SK-N-SH treated with all-trans-retinoic acid at 6 μM for 48 hours (cell line): ENCODE measurements at regions not wholly inside any gene's neighbourhood (a gene's known extent, or its start where the extent isn't known, plus 50 kb on each side); places are given as distances from the start of the nearest gene placed in this dataset.

Experiments used
- ATAC-seq: fragments of 200-7000 bp; cut with Tn5 transposase; 3 replicates; pipeline ENCODE4 v1.9.1; 2020; ENCODE audit warnings: mild to moderate bottlenecking, moderate library complexity
- ARNTL ChIP-seq: fragments of 450-650 bp; formaldehyde crosslinking; IDR thresholded peaks from 2 replicates; pipeline ENCODE4 v1.5.0; 2020; ENCODE audit warnings: low read depth, mild to moderate bottlenecking, moderate library complexity, borderline replicate concordance
- BACH2 ChIP-seq: fragments of 250-450 bp; sonication (Bioruptor Pico); IDR thresholded peaks from 2 replicates; pipeline ENCODE4 v1.9.0; 2021; ENCODE audit warnings: mild to moderate bottlenecking, borderline replicate concordance
- CSDC2 ChIP-seq: fragments of 250-450 bp; sonication (Bioruptor Pico); IDR thresholded peaks from 2 replicates; pipeline ENCODE4 v1.5.0; 2020; ENCODE audit warnings: mild to moderate bottlenecking, moderate library complexity
- GLIS3 ChIP-seq: fragments of 250-450 bp; sonication (Bioruptor Pico); IDR thresholded peaks from 2 replicates; pipeline ENCODE4 v1.5.0; 2020; ENCODE audit warnings: mild to moderate bottlenecking, moderate library complexity
- OSR1 ChIP-seq: fragments of 250-450 bp; sonication (Bioruptor Pico); IDR thresholded peaks from 2 replicates; pipeline ENCODE4 v1.8.0; 2022; ENCODE audit warnings: moderate library complexity, mild to moderate bottlenecking, inconsistent platforms
- PPARA ChIP-seq: fragments of 250-450 bp; sonication (Bioruptor Pico); IDR thresholded peaks from 2 replicates; pipeline ENCODE4 v1.5.0; 2020; ENCODE audit warnings: mild to moderate bottlenecking, borderline replicate concordance
- RARB ChIP-seq: fragments of 250-450 bp; sonication (Bioruptor Pico); IDR thresholded peaks from 2 replicates; pipeline ENCODE4 v1.8.0; 2021; ENCODE audit warnings: mild to moderate bottlenecking, moderate library complexity
- SNAI2 ChIP-seq: fragments of 250-450 bp; sonication (Bioruptor Pico); IDR thresholded peaks from 2 replicates; pipeline ENCODE4 v1.5.0; 2020; ENCODE audit warnings: mild to moderate bottlenecking, moderate library complexity
- TCF4 ChIP-seq: fragments of 250-450 bp; sonication (Bioruptor Pico); IDR thresholded peaks from 2 replicates; pipeline ENCODE4 v1.8.0; 2021; ENCODE audit warnings: mild to moderate bottlenecking, moderate library complexity, borderline replicate concordance
- TOX ChIP-seq: fragments of 250-450 bp; sonication (Bioruptor Pico); IDR thresholded peaks from 2 replicates; pipeline ENCODE4 v1.8.0; 2021; ENCODE audit warnings: mild to moderate bottlenecking, moderate library complexity, borderline replicate concordance
- ZC3H10 ChIP-seq: fragments of 250-450 bp; sonication (Bioruptor Pico); IDR thresholded peaks from 2 replicates; pipeline ENCODE4 v1.5.1; 2021; ENCODE audit warnings: mild to moderate bottlenecking, moderate library complexity
- ZFP3 ChIP-seq: fragments of 250-450 bp; sonication (Bioruptor Pico); IDR thresholded peaks from 2 replicates; pipeline ENCODE4 v1.5.0; 2020; ENCODE audit warnings: mild to moderate bottlenecking, moderate library complexity
- ZFP30 ChIP-seq: fragments of 450-650 bp; formaldehyde crosslinking; IDR thresholded peaks from 2 replicates; pipeline ENCODE4 v1.5.0; 2022; ENCODE audit warnings: mild to moderate bottlenecking, moderate library complexity
- ZNF8 ChIP-seq: fragments of 450-650 bp; formaldehyde crosslinking; IDR thresholded peaks from 2 replicates; pipeline ENCODE4 v1.5.0; 2020; ENCODE audit warnings: mild to moderate bottlenecking, moderate library complexity
- TF ChIP-seq, protein P1 (sequence below): fragments of 250-450 bp; sonication (Bioruptor Pico); IDR thresholded peaks from 2 replicates; pipeline ENCODE4 v1.8.0; 2021; ENCODE audit warnings: low read depth, mild to moderate bottlenecking, moderate library complexity, borderline replicate concordance
- TF ChIP-seq, protein P2 (sequence below): fragments of 250-450 bp; sonication (Bioruptor Pico); IDR thresholded peaks from 2 replicates; pipeline ENCODE4 v1.5.1; 2021; ENCODE audit warnings: mild to moderate bottlenecking, moderate library complexity
- TF ChIP-seq, protein P3 (sequence below): fragments of 250-450 bp; sonication (Bioruptor Pico); IDR thresholded peaks from 2 replicates; pipeline ENCODE4 v1.5.1; 2020; ENCODE audit warnings: low read depth, mild to moderate bottlenecking, moderate library complexity
- TF ChIP-seq, protein P4 (sequence below): fragments of 250-450 bp; sonication (Bioruptor Pico); IDR thresholded peaks from 2 replicates; pipeline ENCODE4 v1.5.0; 2020; ENCODE audit warnings: mild to moderate bottlenecking, moderate library complexity

DNA sequence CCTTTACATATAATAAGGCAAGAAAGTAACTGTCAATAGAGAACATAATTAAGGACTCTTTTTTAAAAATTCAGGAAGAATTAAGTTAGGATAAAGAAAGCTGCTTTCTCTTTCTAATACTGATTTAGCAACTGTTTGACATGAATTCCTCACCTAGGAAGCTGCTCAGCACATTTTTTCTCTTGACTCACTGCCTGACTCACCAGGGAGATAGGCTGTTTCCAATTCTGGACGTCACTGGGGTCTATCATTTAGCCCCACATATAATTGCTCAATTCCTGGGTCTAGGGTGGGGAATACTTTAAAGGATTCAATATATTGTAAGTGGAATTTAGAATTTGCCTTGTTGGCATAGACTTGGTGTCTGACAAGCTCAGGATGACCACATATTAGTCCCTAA, 50.8 kb upstream of the UGP2 start:
- no peak for TF ChIP-seq ZNF8
- TF ChIP-seq, protein P1, sequence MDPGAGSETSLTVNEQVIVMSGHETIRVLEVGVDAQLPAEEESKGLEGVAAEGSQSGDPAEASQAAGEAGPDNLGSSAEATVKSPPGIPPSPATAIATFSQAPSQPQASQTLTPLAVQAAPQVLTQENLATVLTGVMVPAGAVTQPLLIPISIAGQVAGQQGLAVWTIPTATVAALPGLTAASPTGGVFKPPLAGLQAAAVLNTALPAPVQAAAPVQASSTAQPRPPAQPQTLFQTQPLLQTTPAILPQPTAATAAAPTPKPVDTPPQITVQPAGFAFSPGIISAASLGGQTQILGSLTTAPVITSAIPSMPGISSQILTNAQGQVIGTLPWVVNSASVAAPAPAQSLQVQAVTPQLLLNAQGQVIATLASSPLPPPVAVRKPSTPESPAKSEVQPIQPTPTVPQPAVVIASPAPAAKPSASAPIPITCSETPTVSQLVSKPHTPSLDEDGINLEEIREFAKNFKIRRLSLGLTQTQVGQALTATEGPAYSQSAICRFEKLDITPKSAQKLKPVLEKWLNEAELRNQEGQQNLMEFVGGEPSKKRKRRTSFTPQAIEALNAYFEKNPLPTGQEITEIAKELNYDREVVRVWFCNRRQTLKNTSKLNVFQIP (CRISPR knock-in tag), result 0 out of 2 replicates have a peak, but pooled peaks have one; percentile 43
- TF ChIP-seq RARB (CRISPR knock-in tag), result no peak
- no peak for TF ChIP-seq GLIS3
- no peak for TF ChIP-seq PPARA (CRISPR knock-in tag)

DNA sequence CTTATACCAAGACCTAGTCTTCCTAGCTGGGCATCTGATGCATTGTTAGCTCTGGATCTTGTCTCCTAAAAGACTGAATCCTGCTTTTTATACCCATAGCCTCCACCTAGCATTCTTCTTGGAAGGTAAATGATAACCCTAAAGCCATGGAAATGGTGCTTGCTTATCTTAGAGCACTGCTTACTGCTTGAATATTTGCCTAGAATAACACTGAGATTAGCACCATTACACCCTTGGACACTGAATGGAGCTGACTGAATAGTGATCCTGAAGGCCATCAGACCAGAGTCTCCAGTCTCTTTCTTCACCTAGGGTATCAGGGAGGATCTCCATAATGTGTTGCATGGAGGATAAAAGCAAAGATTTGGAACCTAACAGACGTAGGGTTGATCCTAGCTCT, 50.3 kb upstream of the UGP2 start:
- TF ChIP-seq ZC3H10 (CRISPR knock-in tag) (no peak), GLIS3 (no peak), ZFP3 (CRISPR knock-in tag) (no peak), ARNTL (CRISPR knock-in tag) (no peak), RARB (CRISPR knock-in tag) (no peak), BACH2 (no peak), TCF4 (CRISPR knock-in tag) (no peak), OSR1 (no peak), PPARA (CRISPR knock-in tag) (no peak), SNAI2 (CRISPR knock-in tag) (no peak), CSDC2 (no peak), TOX (CRISPR knock-in tag) (no peak), ZFP30 (CRISPR knock-in tag) (no peak)
- TF ChIP-seq, protein P2, sequence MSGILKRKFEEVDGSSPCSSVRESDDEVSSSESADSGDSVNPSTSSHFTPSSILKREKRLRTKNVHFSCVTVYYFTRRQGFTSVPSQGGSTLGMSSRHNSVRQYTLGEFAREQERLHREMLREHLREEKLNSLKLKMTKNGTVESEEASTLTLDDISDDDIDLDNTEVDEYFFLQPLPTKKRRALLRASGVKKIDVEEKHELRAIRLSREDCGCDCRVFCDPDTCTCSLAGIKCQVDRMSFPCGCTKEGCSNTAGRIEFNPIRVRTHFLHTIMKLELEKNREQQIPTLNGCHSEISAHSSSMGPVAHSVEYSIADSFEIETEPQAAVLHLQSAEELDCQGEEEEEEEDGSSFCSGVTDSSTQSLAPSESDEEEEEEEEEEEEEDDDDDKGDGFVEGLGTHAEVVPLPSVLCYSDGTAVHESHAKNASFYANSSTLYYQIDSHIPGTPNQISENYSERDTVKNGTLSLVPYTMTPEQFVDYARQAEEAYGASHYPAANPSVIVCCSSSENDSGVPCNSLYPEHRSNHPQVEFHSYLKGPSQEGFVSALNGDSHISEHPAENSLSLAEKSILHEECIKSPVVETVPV (CRISPR knock-in tag), result no peak
- TF ChIP-seq, protein P3, sequence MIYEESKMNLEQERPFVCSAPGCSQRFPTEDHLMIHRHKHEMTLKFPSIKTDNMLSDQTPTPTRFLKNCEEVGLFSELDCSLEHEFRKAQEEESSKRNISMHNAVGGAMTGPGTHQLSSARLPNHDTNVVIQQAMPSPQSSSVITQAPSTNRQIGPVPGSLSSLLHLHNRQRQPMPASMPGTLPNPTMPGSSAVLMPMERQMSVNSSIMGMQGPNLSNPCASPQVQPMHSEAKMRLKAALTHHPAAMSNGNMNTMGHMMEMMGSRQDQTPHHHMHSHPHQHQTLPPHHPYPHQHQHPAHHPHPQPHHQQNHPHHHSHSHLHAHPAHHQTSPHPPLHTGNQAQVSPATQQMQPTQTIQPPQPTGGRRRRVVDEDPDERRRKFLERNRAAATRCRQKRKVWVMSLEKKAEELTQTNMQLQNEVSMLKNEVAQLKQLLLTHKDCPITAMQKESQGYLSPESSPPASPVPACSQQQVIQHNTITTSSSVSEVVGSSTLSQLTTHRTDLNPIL (CRISPR knock-in tag), result no peak
- TF ChIP-seq, protein P1 (CRISPR knock-in tag), result no peak
- TF ChIP-seq, protein P4, sequence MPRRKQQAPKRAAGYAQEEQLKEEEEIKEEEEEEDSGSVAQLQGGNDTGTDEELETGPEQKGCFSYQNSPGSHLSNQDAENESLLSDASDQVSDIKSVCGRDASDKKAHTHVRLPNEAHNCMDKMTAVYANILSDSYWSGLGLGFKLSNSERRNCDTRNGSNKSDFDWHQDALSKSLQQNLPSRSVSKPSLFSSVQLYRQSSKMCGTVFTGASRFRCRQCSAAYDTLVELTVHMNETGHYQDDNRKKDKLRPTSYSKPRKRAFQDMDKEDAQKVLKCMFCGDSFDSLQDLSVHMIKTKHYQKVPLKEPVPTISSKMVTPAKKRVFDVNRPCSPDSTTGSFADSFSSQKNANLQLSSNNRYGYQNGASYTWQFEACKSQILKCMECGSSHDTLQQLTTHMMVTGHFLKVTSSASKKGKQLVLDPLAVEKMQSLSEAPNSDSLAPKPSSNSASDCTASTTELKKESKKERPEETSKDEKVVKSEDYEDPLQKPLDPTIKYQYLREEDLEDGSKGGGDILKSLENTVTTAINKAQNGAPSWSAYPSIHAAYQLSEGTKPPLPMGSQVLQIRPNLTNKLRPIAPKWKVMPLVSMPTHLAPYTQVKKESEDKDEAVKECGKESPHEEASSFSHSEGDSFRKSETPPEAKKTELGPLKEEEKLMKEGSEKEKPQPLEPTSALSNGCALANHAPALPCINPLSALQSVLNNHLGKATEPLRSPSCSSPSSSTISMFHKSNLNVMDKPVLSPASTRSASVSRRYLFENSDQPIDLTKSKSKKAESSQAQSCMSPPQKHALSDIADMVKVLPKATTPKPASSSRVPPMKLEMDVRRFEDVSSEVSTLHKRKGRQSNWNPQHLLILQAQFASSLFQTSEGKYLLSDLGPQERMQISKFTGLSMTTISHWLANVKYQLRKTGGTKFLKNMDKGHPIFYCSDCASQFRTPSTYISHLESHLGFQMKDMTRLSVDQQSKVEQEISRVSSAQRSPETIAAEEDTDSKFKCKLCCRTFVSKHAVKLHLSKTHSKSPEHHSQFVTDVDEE, result no peak
- ATAC-seq, result no peak; the same call in 2 of the 3 replicates

More for the DNA sequence above, 50.8 kb upstream of the UGP2 start:
- ATAC-seq, result peak; percentile 85
